B cell (primary cell): ENCODE measurements at regions not wholly inside any gene's neighbourhood (a gene's known extent, or its start where the extent isn't known, plus 50 kb on each side); places are given as distances from the start of the nearest gene placed in this dataset.

Experiments
- ATAC-seq: fragments of 200-7000 bp; cut with Tn5 transposase; one replicate; pipeline ENCODE4 v1.10.0; 2021; ENCODE audit warnings: low read depth, mild to moderate bottlenecking, moderate number of reproducible peaks, moderate library complexity
- CTCF ChIA-PET: fragments of 350-600 bp; sonication (Branson Sonifier 250); formaldehyde crosslinking; loops from one replicate; lab custom pipeline; 2021; ENCODE audit warnings: antibody characterized with exemption, inconsistent platforms; lab: Charles Lee
- POLR2A ChIA-PET: fragments of 350-600 bp; sonication (Branson Sonifier 250); formaldehyde crosslinking; loops from one replicate; lab custom pipeline; 2021; ENCODE audit warnings: antibody characterized with exemption; lab: Charles Lee
- DNase-seq: peaks from one replicate; pipeline ENCODE4 v3.0.0; 2013
- H2AFZ ChIP-seq: 2 replicates; pipeline ENCODE4 v1.6.1; 2012; ENCODE audit warnings: mild to moderate bottlenecking, low read depth, low read length; ENCODE audit not compliant: insufficient read depth, poor library complexity, severe bottlenecking
- H3K27ac ChIP-seq, 2 donors: 1 replicate in 1 of 2; 2 replicates in 1 of 2; pipeline ENCODE4 v1.5.1; 2012 to 2013; ENCODE audit warnings: low read length in 2 of 2, mild to moderate bottlenecking in 2 of 2, moderate library complexity in 1 of 2
- H3K27me3 ChIP-seq, 4 experiments: fragments of 200-600 bp in 1 of 4; sonication (generic) in 1 of 4; replicated peaks in 1 of 4; 1 replicate in 2 of 4; 2 replicates in 2 of 4; pipeline versions ENCODE4 v1.6.1 to v1.7.0; 2013 to 2016; ENCODE audit warnings: low read length in 3 of 4, mild to moderate bottlenecking in 2 of 4, mixed read lengths in 1 of 4, moderate library complexity in 1 of 4; ENCODE audit not compliant: insufficient read depth in 4 of 4, control insufficient read depth in 3 of 4; ENCODE audit errors: control extremely low read depth in 1 of 4
- H3K36me3 ChIP-seq, 2 experiments: replicated peaks in 1 of 2; 1 replicate in 1 of 2; 2 replicates in 1 of 2; pipeline versions ENCODE4 v1.6.1 to v1.7.1; 2013; ENCODE audit warnings: low read length in 1 of 2; ENCODE audit not compliant: insufficient read depth in 2 of 2, control insufficient read depth in 1 of 2; ENCODE audit errors: control extremely low read depth in 1 of 2, extremely low read depth in 1 of 2
- H3K4me1 ChIP-seq, 2 donors: fragments of 200-600 bp in 1 of 2; sonication (generic) in 1 of 2; 1 replicate in 1 of 2; 2 replicates in 1 of 2; pipeline versions ENCODE4 v1.5.1 to v1.6.1; 2013 to 2017; ENCODE audit warnings: low read length in 2 of 2; ENCODE audit not compliant: control insufficient read depth in 2 of 2, insufficient read depth in 2 of 2
- H3K4me2 ChIP-seq: replicated peaks from 2 replicates; pipeline ENCODE3; 2012; ENCODE audit warnings: mild to moderate bottlenecking, low read depth, low read length; ENCODE audit not compliant: poor library complexity, severe bottlenecking
- H3K4me3 ChIP-seq, 5 experiments: fragments of 200-600 bp in 1 of 5; sonication (generic) in 1 of 5; 1 replicate in 3 of 5; 2 replicates in 2 of 5; pipeline versions ENCODE4 v1.5.1 to v1.7.0; 2011 to 2016; ENCODE audit warnings: low read length in 4 of 5, mild to moderate bottlenecking in 4 of 5, low read depth in 2 of 5, control low read depth in 1 of 5, moderate library complexity in 1 of 5; ENCODE audit not compliant: insufficient read depth in 1 of 5; ENCODE audit errors: control extremely low read depth in 1 of 5, extremely low read depth in 1 of 5
- H3K79me2 ChIP-seq: fragments of 200-600 bp; sonication (generic); one replicate; pipeline ENCODE4 v1.6.0; 2016; ENCODE audit warnings: low read length; ENCODE audit not compliant: control insufficient read depth, insufficient read depth
- H3K9ac ChIP-seq: fragments of 200-600 bp; sonication (generic); 2 replicates; pipeline ENCODE4 v1.6.1; 2017; ENCODE audit warnings: mild to moderate bottlenecking, low read length, moderate library complexity
- H3K9me3 ChIP-seq, 3 donors: one replicate each; pipeline versions ENCODE4 v1.6.1 to v1.7.1; 2013; ENCODE audit warnings: low read length in 2 of 3; ENCODE audit not compliant: control insufficient read depth in 2 of 3, insufficient read depth in 1 of 3; ENCODE audit errors: control extremely low read depth in 1 of 3
- H4K20me1 ChIP-seq: 2 replicates; pipeline ENCODE4 v1.6.0; 2012; ENCODE audit warnings: mild to moderate bottlenecking, low read length; ENCODE audit not compliant: insufficient read depth, control insufficient read depth, poor library complexity, severe bottlenecking
- H3K27ac Mint-ChIP-seq: one replicate; pipeline ENCODE4 v1.8.0; 2021; ENCODE audit warnings: mixed read lengths
- H3K27me3 Mint-ChIP-seq: one replicate; pipeline ENCODE4 v1.8.0; 2021; ENCODE audit warnings: mixed read lengths
- H3K4me1 Mint-ChIP-seq: one replicate; pipeline ENCODE4 v1.8.0; 2021; ENCODE audit warnings: mixed read lengths
- H3K4me3 Mint-ChIP-seq: one replicate; pipeline ENCODE4 v1.8.0; 2021; ENCODE audit warnings: mixed read lengths
- H3K9me3 Mint-ChIP-seq: one replicate; pipeline ENCODE4 v1.8.0; 2022; ENCODE audit warnings: mixed read lengths; ENCODE audit not compliant: insufficient read depth
- CTCF ChIP-seq: fragments of 200-600 bp; IDR thresholded peaks from one replicate; pipeline ENCODE4 v1.8.0; 2022; ENCODE audit warnings: antibody characterized with exemption, mild to moderate bottlenecking
- EZH2 ChIP-seq: IDR thresholded peaks from 2 replicates; pipeline ENCODE4 v1.6.1; 2012; ENCODE audit warnings: borderline replicate concordance, low read depth, mild to moderate bottlenecking, moderate library complexity, low read length; ENCODE audit not compliant: insufficient read depth, poor library complexity, severe bottlenecking
- WGBS: methylation state at CpG from one replicate; pipeline ENCODE4 v1.1.5; 2013; ENCODE audit warnings: missing lambda C conversion rate; ENCODE audit not compliant: insufficient coverage; 5-methylcytosine and 5-hydroxymethylcytosine counted together
- intact Hi-C: fragments of 100-400 bp; cut with micrococcal nuclease; formaldehyde crosslinking; loops from one replicate; pipeline ENCODE4 v1.10.0; 2022

- Histone ChIP-seq H2AFZ (no peak overlapping the region), H4K20me1 (no peaks in the 10 kb centered on the region), H3K9me3 (no peaks in the 10 kb centered on the region), H3K4me1 (no peaks in the 10 kb centered on the region), H3K27ac (no peak overlapping the region), H3K4me3 (no peak overlapping the region), H3K27me3 (peaks cover 0 to 2% (median 0%) of the 10 kb centered on the region in 4 experiments), H3K4me2 (no peak overlapping the region), H3K79me2 (no peaks in the 10 kb centered on the region), H3K36me3 (no peaks in the 10 kb centered on the region), H3K9ac (no peak overlapping the region)
- WGBS: no CpG with 5 or more reads among the region's 4 CpGs
- intact Hi-C loops: no loop called here
- Mint-ChIP-seq H3K4me3 (no peak overlapping the region), H3K4me1 (no peaks in the 10 kb centered on the region), H3K27me3 (peaks cover 15% of the 10 kb centered on the region), H3K9me3 (no peaks in the 10 kb centered on the region), H3K27ac (no peak overlapping the region)
- POLR2A ChIA-PET: no interaction called here
- CTCF ChIA-PET: no interaction called here
- TF ChIP-seq CTCF (no peak), EZH2 (no peak)
- ATAC-seq (no peak), DNase-seq (no peak)
Measured at GRCh38 chr11:122271745-122272144, 155.7 kb upstream of the BLID start.

- intact Hi-C loops: no loop called here
- H3K27ac Mint-ChIP-seq: no peak overlapping the region
- DNase-seq (no peak), ATAC-seq (no peak)
- no peaks in the 10 kb centered on the region for H3K9me3 ChIP-seq
- WGBS: 87% methylated on average over 3 of the region's 5 CpGs
- no peak overlapping the region for H2AFZ ChIP-seq
- H3K27me3 Mint-ChIP-seq: peaks cover 17% of the 10 kb centered on the region
- ChIA-PET CTCF (no interaction called here), POLR2A (no interaction called here)
- H3K9me3 Mint-ChIP-seq: no peaks in the 10 kb centered on the region
- no peaks in the 10 kb centered on the region for H3K36me3 ChIP-seq
- no peak overlapping the region for H3K9ac ChIP-seq
- H3K4me2 ChIP-seq: no peak overlapping the region
- no peaks in the 10 kb centered on the region for H3K4me1 ChIP-seq
- H3K4me3 ChIP-seq: no peak overlapping the region
- no peak overlapping the region for H3K27ac ChIP-seq
- TF ChIP-seq EZH2 (no peak), CTCF (no peak)
- no peaks in the 10 kb centered on the region for H3K79me2 ChIP-seq
- H4K20me1 ChIP-seq: no peaks in the 10 kb centered on the region
- H3K4me3 Mint-ChIP-seq: no peak overlapping the region
- H3K27me3 ChIP-seq: peaks cover 0 to 2% (median 0%) of the 10 kb centered on the region in 4 experiments
- H3K4me1 Mint-ChIP-seq: no peaks in the 10 kb centered on the region
Measured at GRCh38 chr11:122271137-122271536, 155.1 kb upstream of the BLID start.
